Fibroblast of the aortic adventitia (primary cell): ENCODE measurements at regions not wholly inside any gene's neighbourhood (a gene's known extent, or its start where the extent isn't known, plus 50 kb on each side); places are given as distances from the start of the nearest gene placed in this dataset.
A peak's percentile ranks its signal among the peaks of the same experiment; 100 is the strongest.

ENCODE experiments used
- DNase-seq: peaks from one replicate; pipeline ENCODE4 v3.0.0-alpha.2; 2010; ENCODE audit warnings: low read depth
- H3K4me3 ChIP-seq: 2 replicates; pipeline ENCODE4 v1.5.1; 2011; ENCODE audit warnings: low read depth, mild to moderate bottlenecking, control low read depth, low read length, moderate library complexity
- TF ChIP-seq, protein P1 (sequence below): IDR thresholded peaks from 2 replicates; pipeline ENCODE4 v1.5.1; 2011; ENCODE audit warnings: mild to moderate bottlenecking, low read length, control low read depth, inconsistent platforms; ENCODE audit not compliant: insufficient read depth

GRCh38 chr20:41697861-41698559 lies 79.8 kb upstream of the CHD6 start:
- peak; percentile 62 for DNase-seq
- TF ChIP-seq, protein P1, sequence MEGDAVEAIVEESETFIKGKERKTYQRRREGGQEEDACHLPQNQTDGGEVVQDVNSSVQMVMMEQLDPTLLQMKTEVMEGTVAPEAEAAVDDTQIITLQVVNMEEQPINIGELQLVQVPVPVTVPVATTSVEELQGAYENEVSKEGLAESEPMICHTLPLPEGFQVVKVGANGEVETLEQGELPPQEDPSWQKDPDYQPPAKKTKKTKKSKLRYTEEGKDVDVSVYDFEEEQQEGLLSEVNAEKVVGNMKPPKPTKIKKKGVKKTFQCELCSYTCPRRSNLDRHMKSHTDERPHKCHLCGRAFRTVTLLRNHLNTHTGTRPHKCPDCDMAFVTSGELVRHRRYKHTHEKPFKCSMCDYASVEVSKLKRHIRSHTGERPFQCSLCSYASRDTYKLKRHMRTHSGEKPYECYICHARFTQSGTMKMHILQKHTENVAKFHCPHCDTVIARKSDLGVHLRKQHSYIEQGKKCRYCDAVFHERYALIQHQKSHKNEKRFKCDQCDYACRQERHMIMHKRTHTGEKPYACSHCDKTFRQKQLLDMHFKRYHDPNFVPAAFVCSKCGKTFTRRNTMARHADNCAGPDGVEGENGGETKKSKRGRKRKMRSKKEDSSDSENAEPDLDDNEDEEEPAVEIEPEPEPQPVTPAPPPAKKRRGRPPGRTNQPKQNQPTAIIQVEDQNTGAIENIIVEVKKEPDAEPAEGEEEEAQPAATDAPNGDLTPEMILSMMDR, result peak; percentile 90
- H3K4me3 ChIP-seq, result no peak overlapping the region

- DNase-seq, result peak; percentile 45
- TF ChIP-seq, protein P1, result no peak
- no peak overlapping the region for H3K4me3 ChIP-seq
Observed at GRCh38 chr20:41696428-41696827, 78.3 kb upstream of the CHD6 start.

- no peak overlapping the region for H3K4me3 ChIP-seq
- TF ChIP-seq, protein P1, result no peak
- DNase-seq, result no peak
Observed at GRCh38 chr20:41694796-41695195, 76.6 kb upstream of the CHD6 start.

- peak overlapping the region; percentile 75 for H3K4me3 ChIP-seq
- DNase-seq, result peak; percentile 94
- TF ChIP-seq, protein P1, result peak; percentile 63
Observed at GRCh38 chr20:41693136-41693979, 75.2 kb upstream of the CHD6 start.

- peak overlapping the region; percentile 75 for H3K4me3 ChIP-seq
- peak; percentile 73 for DNase-seq
- TF ChIP-seq, protein P1, result no peak
Observed at GRCh38 chr20:41692479-41693135, 74.4 kb upstream of the CHD6 start.

DNA sequence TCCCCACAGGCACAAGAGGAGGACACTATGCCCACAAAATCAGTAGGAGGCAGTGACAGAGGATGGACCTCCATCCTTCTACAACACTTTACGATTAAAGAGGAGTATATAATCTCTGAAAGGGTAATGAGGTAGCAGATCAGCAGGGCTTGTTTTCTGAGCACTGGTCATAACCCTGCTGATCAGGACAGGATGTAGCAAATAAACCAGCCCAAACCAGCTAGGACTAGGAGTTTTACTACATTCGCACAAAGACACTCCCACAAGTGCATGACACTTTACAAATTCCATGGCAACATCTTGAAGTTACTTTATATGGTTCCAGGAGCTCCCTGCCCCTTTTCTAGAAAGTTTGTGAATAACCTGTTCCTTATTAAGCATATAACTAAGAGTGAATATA lies 73.3 kb upstream of the CHD6 start:
- TF ChIP-seq, protein P1, result no peak
- no peak for DNase-seq
- H3K4me3 ChIP-seq, result no peak overlapping the region
